CD8-positive, alpha-beta memory T cell (primary cell): ENCODE measurements at regions not wholly inside any gene's neighbourhood (a gene's known extent, or its start where the extent isn't known, plus 50 kb on each side); places are given as distances from the start of the nearest gene placed in this dataset.

Experiments used
- CTCF ChIA-PET: fragments of 350-600 bp; sonication (Branson Sonifier 250); formaldehyde crosslinking; loops from one replicate; lab custom pipeline; 2021; ENCODE audit warnings: antibody characterized with exemption; lab: Charles Lee
- POLR2A ChIA-PET: fragments of 350-600 bp; sonication (Branson Sonifier 250); formaldehyde crosslinking; loops from one replicate; lab custom pipeline; 2021; ENCODE audit warnings: antibody characterized with exemption; lab: Charles Lee
- DNase-seq, 5 donors: peaks; one replicate each; pipeline versions ENCODE4 v3.0.0 to v3.0.0-alpha.2; 2020 to 2022; ENCODE audit warnings: mixed read lengths in 1 of 5
- H3K27ac ChIP-seq: one replicate; pipeline ENCODE4 v1.7.0; 2013; ENCODE audit warnings: low read depth, mild to moderate bottlenecking, low read length, moderate library complexity
- H3K27me3 ChIP-seq: 2 replicates; pipeline ENCODE4 v1.7.0; 2013; ENCODE audit warnings: low read length, mild to moderate bottlenecking; ENCODE audit not compliant: insufficient read depth, poor library complexity, severe bottlenecking
- H3K36me3 ChIP-seq: 2 replicates; pipeline ENCODE4 v1.7.0; 2013; ENCODE audit warnings: mild to moderate bottlenecking, low read length, moderate library complexity; ENCODE audit not compliant: insufficient read depth
- H3K4me1 ChIP-seq: 2 replicates; pipeline ENCODE4 v1.7.0; 2013; ENCODE audit warnings: mild to moderate bottlenecking, low read length, moderate library complexity; ENCODE audit not compliant: insufficient read depth
- H3K4me3 ChIP-seq: 2 replicates; pipeline ENCODE4 v1.7.0; 2013; ENCODE audit warnings: mild to moderate bottlenecking, low read length
- H3K9me3 ChIP-seq: 2 replicates; pipeline ENCODE4 v1.7.0; 2013; ENCODE audit warnings: mild to moderate bottlenecking, low read length
- H3K27ac Mint-ChIP-seq, 8 donors: one replicate each; pipeline ENCODE4 v1.8.0; 2020 to 2021; ENCODE audit warnings: mixed read lengths in 8 of 8, mild to moderate bottlenecking in 6 of 8, inconsistent platforms in 3 of 8, moderate library complexity in 3 of 8
- H3K27me3 Mint-ChIP-seq, 2 donors: one replicate each; pipeline ENCODE4 v1.8.0; 2020 to 2021; ENCODE audit warnings: mixed read lengths in 2 of 2, mild to moderate bottlenecking in 1 of 2, moderate library complexity in 1 of 2
- H3K36me3 Mint-ChIP-seq, 3 donors: one replicate each; pipeline ENCODE4 v1.8.0; 2020 to 2021; ENCODE audit warnings: mixed read lengths in 3 of 3, inconsistent platforms in 1 of 3, mild to moderate bottlenecking in 1 of 3
- H3K4me1 Mint-ChIP-seq, 3 donors: one replicate each; pipeline ENCODE4 v1.8.0; 2020 to 2021; ENCODE audit warnings: mixed read lengths in 3 of 3, inconsistent platforms in 1 of 3, mild to moderate bottlenecking in 1 of 3
- H3K4me3 Mint-ChIP-seq, 7 donors: one replicate each; pipeline ENCODE4 v1.8.0; 2020 to 2021; ENCODE audit warnings: mixed read lengths in 7 of 7, mild to moderate bottlenecking in 6 of 7, moderate library complexity in 4 of 7, inconsistent platforms in 2 of 7
- H3K9me3 Mint-ChIP-seq, 5 donors: one replicate each; pipeline ENCODE4 v1.8.0; 2020 to 2022; ENCODE audit warnings: mixed read lengths in 5 of 5, mild to moderate bottlenecking in 3 of 5, moderate library complexity in 2 of 5, inconsistent platforms in 1 of 5

DNA sequence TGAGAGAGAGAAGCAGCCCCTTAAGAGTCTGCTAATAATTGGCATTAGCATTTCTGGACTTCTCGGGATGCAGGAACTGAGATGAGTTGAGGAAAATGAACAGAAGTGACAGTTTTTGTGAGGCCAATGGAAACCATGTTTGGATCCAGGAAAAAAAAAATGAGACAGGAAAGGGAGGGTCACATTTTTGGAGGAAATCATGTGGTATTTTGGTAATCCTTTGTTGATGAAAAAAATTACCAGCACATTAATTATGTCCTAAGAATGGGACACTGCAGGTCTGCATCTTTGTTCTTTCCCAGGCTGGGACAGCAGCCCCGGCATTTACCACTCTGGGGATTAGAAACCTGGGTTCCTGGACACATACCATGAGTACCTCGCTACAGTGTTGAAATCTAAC lies 109.9 kb upstream of the ZFHX3 start:
- Mint-ChIP-seq H3K4me3 (no peak overlapping the region), H3K27me3 (peaks cover 0 to 4% of the 10 kb centered on the region in 2 donors), H3K4me1 (no peaks in the 10 kb centered on the region), H3K36me3 (no peaks in the 10 kb centered on the region), H3K9me3 (peaks cover 0 to 4% (median 3%) of the 10 kb centered on the region in 5 donors), H3K27ac (no peak overlapping the region)
- H3K4me3 ChIP-seq: no peak overlapping the region
- H3K27me3 ChIP-seq: no peaks in the 10 kb centered on the region
- no peak overlapping the region for H3K27ac ChIP-seq
- CTCF ChIA-PET: no interaction called here
- H3K36me3 ChIP-seq: no peaks in the 10 kb centered on the region
- POLR2A ChIA-PET: no interaction called here
- no peaks in the 10 kb centered on the region for H3K4me1 ChIP-seq
- no peak for DNase-seq
- H3K9me3 ChIP-seq: no peaks in the 10 kb centered on the region

DNA sequence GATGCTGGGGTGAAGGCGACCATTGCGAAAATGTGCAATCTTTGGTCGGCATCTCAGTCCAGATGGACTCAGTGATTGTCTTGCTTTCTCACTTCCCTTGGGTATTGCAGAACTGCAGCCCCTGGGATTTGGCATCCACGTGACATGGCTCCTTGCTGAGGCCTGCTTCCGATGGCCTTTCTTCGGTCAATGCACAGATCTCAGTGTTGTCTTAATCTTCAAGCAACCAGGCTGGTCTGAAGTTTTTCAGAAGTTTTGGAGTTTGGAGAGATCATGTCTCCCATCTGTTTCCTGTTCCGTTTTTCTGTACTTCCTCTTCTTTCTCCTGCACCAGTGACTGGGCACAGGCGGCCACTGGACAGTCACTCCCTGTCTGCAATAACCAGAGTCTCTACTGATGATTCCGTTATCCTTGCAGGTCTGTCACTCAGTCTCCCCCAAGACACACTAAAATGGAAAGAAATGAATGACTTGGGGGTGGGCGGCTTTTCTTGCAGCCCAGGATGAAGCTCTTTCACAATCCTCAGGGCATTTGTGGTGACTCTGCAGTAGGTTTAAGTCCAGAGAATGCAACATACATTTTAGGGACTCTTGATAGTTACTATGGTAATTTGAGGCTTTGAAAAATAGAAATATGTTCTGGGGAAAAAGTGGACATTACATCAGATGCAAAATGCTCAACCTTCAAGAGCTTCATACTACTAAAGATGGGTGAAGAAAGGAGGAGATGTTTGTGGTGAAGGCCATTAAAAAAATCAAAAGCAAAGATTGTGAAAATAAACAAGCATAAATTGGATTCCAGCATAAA lies 106.3 kb upstream of the ZFHX3 start:
- Histone ChIP-seq H3K36me3 (no peaks in the 10 kb centered on the region), H3K4me3 (no peak overlapping the region), H3K4me1 (no peaks in the 10 kb centered on the region), H3K27ac (no peak overlapping the region), H3K27me3 (no peaks in the 10 kb centered on the region), H3K9me3 (no peaks in the 10 kb centered on the region)
- H3K36me3 Mint-ChIP-seq: no peaks in the 10 kb centered on the region
- H3K4me1 Mint-ChIP-seq: no peaks in the 10 kb centered on the region
- peaks cover 0 to 6% (median 3%) of the 10 kb centered on the region in 5 donors for H3K9me3 Mint-ChIP-seq
- ChIA-PET CTCF (no interaction called here), POLR2A (no interaction called here)
- H3K27ac Mint-ChIP-seq: no peak overlapping the region
- DNase-seq: no peak
- H3K4me3 Mint-ChIP-seq: no peak overlapping the region
- H3K27me3 Mint-ChIP-seq: peaks cover 1 to 4% of the 10 kb centered on the region in 2 donors

DNA sequence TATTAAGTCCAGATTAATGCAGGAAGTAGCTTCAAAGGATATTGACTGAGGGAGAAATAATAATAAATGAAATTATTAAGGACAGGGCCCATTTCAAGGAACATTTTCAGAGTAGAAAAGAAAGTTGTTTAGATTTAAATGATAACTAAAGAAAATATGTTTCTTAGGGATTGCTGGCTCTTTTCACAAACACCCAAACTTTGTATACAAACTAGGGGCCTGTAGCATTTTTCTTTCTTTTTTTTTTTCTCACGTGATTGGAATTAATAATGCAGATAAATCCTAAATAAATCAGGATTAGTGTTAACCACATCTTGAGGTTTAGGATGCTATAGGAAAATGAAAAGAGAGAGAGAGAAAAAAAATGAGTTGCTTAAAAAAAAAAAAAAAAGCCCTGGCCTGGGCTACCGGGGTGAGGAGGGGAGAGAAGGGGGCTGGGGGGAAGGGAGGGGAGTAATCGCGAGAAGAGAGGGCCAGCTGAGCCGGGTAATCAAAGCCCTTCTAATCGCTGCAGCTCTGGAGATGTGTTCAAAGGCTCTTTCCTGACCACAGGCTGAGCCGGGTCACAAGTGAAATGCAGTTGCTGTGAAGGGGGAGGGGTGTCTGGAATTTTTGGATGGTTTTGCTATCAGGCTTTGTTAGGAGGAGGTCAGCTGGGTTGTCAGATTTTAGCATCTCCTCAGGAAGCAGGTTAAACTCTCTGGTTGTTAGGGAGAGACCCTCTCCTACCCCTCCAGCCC lies 104.6 kb upstream of the ZFHX3 start:
- H3K27me3 ChIP-seq: no peaks in the 10 kb centered on the region
- no peak overlapping the region for H3K27ac ChIP-seq
- no peak overlapping the region for H3K4me3 ChIP-seq
- DNase-seq: no peak
- POLR2A ChIA-PET: no interaction called here
- H3K4me3 Mint-ChIP-seq: no peak overlapping the region
- no peaks in the 10 kb centered on the region for H3K4me1 ChIP-seq
- H3K27me3 Mint-ChIP-seq: peaks cover 1 to 4% of the 10 kb centered on the region in 2 donors
- no peaks in the 10 kb centered on the region for H3K9me3 ChIP-seq
- no peaks in the 10 kb centered on the region for H3K36me3 ChIP-seq
- H3K36me3 Mint-ChIP-seq: no peaks in the 10 kb centered on the region
- peaks cover 0 to 6% (median 0%) of the 10 kb centered on the region in 5 donors for H3K9me3 Mint-ChIP-seq
- no peak overlapping the region for H3K27ac Mint-ChIP-seq
- no peaks in the 10 kb centered on the region for H3K4me1 Mint-ChIP-seq
- CTCF ChIA-PET: no interaction called here

DNA sequence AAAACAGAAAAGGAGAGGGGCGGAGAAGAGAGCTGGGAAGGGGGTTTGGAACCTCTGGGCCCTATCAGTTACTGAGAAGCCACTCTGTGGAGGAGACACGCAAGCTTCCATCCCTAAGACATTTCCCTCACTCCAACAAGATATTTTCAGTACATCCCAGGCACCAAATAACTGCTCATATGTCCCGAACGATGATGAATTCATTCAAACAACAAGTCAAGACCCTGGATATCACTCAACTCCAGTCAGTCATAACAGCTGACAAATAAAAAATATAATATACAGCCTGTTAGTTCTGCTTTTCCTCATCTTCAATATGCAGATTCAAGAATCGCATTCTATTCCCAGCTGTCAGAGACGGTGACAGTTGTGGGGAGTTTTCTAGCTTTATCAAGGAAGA lies 104.0 kb upstream of the ZFHX3 start:
- no peak for DNase-seq
- Histone ChIP-seq H3K27ac (no peak overlapping the region), H3K27me3 (no peaks in the 10 kb centered on the region), H3K4me3 (no peak overlapping the region), H3K36me3 (no peaks in the 10 kb centered on the region), H3K4me1 (no peaks in the 10 kb centered on the region), H3K9me3 (no peaks in the 10 kb centered on the region)
- Mint-ChIP-seq H3K9me3 (peaks cover 0 to 6% (median 0%) of the 10 kb centered on the region in 5 donors), H3K4me3 (no peak overlapping the region), H3K27me3 (peaks cover 1 to 4% of the 10 kb centered on the region in 2 donors), H3K27ac (no peak overlapping the region), H3K36me3 (no peaks in the 10 kb centered on the region), H3K4me1 (no peaks in the 10 kb centered on the region)
- ChIA-PET POLR2A (no interaction called here), CTCF (no interaction called here)

DNA sequence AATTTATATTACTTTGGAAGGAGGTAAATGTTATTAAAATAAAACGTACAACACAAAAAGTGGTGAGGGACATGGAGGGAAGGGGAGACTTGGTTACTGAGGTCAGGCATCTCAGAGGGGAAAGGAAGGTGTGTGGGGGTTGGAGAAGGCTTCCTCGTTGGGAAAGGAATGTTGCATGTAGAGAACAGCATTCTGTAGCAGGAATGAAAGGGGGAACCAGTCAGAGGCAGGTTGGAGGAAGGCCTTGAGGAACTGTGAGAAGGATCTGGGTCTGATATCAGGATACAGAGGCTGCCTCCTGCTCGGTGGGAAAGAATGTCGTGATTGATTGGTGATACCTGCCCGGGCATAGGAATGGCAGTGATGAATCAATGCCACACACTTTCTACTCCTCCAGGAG lies 103.3 kb upstream of the ZFHX3 start:
- no peaks in the 10 kb centered on the region for H3K36me3 ChIP-seq
- CTCF ChIA-PET: no interaction called here
- Mint-ChIP-seq H3K4me3 (no peak overlapping the region), H3K36me3 (no peaks in the 10 kb centered on the region), H3K27me3 (peaks cover 1 to 4% of the 10 kb centered on the region in 2 donors), H3K9me3 (peaks cover 0 to 6% (median 0%) of the 10 kb centered on the region in 5 donors), H3K27ac (no peak overlapping the region), H3K4me1 (no peaks in the 10 kb centered on the region)
- H3K4me1 ChIP-seq: no peaks in the 10 kb centered on the region
- H3K9me3 ChIP-seq: no peaks in the 10 kb centered on the region
- H3K27ac ChIP-seq: no peak overlapping the region
- H3K27me3 ChIP-seq: no peaks in the 10 kb centered on the region
- no peak overlapping the region for H3K4me3 ChIP-seq
- POLR2A ChIA-PET: no interaction called here
- no peak for DNase-seq

DNA sequence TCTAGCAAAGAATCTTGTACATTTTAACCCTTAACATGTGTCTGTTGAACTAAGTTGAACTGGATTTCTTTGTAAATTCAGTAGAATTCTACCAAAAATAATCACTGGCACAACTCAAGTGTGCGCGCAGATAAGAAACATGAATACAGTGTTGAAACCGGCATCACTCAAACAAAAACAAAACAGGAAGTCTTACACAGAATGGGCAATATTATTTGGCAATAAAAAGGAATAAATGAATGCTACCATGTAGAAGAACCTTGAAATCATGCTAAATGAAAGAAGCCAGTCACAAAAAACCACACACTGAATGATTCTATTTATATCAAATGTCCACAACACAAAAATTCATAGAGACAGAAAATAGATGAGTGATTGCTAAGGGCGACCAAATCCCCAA lies 102.9 kb upstream of the ZFHX3 start:
- Histone ChIP-seq H3K27ac (no peak overlapping the region), H3K36me3 (no peaks in the 10 kb centered on the region), H3K27me3 (no peaks in the 10 kb centered on the region), H3K4me3 (no peak overlapping the region), H3K4me1 (no peaks in the 10 kb centered on the region), H3K9me3 (no peaks in the 10 kb centered on the region)
- Mint-ChIP-seq H3K27ac (no peak overlapping the region), H3K9me3 (peaks cover 0 to 6% (median 2%) of the 10 kb centered on the region in 5 donors), H3K36me3 (no peaks in the 10 kb centered on the region), H3K27me3 (peaks cover 1 to 4% of the 10 kb centered on the region in 2 donors), H3K4me1 (no peaks in the 10 kb centered on the region), H3K4me3 (no peak overlapping the region)
- CTCF ChIA-PET: no interaction called here
- POLR2A ChIA-PET: no interaction called here
- no peak for DNase-seq

DNA sequence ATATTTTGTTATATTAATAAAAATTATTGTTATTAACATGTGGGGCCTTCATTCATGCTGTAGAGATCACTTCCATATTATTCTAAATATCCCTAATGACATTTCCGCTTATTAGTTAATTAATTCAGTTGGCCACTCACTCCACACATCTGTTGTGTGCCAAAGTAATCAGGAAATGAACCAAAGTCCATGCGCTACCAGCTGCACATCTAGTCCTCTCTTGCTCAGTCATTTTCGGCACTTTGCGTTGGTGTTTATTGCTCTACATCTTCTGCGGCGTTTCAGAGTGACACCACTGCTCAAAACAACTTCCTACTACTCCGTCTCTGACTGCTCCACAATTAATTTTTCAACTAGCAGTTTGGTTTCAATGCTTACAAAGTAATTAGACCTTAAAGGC lies 101.4 kb upstream of the ZFHX3 start:
- no peaks in the 10 kb centered on the region for H3K4me1 ChIP-seq
- Mint-ChIP-seq H3K4me3 (no peak overlapping the region), H3K27ac (no peak overlapping the region), H3K4me1 (no peaks in the 10 kb centered on the region), H3K27me3 (peaks cover 1 to 3% of the 10 kb centered on the region in 2 donors), H3K9me3 (peaks cover 0 to 10% (median 3%) of the 10 kb centered on the region in 5 donors), H3K36me3 (no peaks in the 10 kb centered on the region)
- CTCF ChIA-PET: no interaction called here
- DNase-seq: no peak
- H3K36me3 ChIP-seq: no peaks in the 10 kb centered on the region
- H3K27me3 ChIP-seq: no peaks in the 10 kb centered on the region
- no peak overlapping the region for H3K4me3 ChIP-seq
- POLR2A ChIA-PET: no interaction called here
- no peaks in the 10 kb centered on the region for H3K9me3 ChIP-seq
- no peak overlapping the region for H3K27ac ChIP-seq

DNA sequence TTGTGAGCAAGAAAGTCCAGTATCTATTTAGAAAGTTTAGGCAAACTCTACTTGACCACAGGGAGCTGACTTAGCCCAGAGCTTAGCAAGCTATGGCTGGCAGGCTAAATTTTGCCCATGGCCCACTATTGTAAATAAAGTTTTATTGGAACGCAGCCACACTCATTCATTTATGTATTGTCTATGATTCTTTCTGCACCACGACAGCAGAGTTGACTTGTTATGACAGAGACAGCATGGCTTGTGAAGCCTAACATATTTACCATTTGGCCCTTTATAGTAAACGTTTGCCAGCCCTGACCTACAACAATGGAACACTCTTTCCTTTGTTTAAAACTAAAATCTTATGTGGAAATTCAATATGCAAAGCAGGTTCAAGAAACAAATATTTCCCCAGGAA lies 100.0 kb upstream of the ZFHX3 start:
- H3K27ac Mint-ChIP-seq: no peak overlapping the region
- H3K36me3 Mint-ChIP-seq: no peaks in the 10 kb centered on the region
- H3K27ac ChIP-seq: no peak overlapping the region
- no peak overlapping the region for H3K4me3 Mint-ChIP-seq
- no peak for DNase-seq
- no peaks in the 10 kb centered on the region for H3K4me1 Mint-ChIP-seq
- ChIA-PET CTCF (no interaction called here), POLR2A (no interaction called here)
- peaks cover 0 to 1% of the 10 kb centered on the region in 2 donors for H3K27me3 Mint-ChIP-seq
- H3K9me3 ChIP-seq: no peaks in the 10 kb centered on the region
- peaks cover 0 to 13% (median 3%) of the 10 kb centered on the region in 5 donors for H3K9me3 Mint-ChIP-seq
- no peaks in the 10 kb centered on the region for H3K27me3 ChIP-seq
- H3K36me3 ChIP-seq: no peaks in the 10 kb centered on the region
- H3K4me1 ChIP-seq: no peaks in the 10 kb centered on the region
- H3K4me3 ChIP-seq: no peak overlapping the region
